AG04450 (cell line): ENCODE measurements at regions not wholly inside any gene's neighbourhood (a gene's known extent, or its start where the extent isn't known, plus 50 kb on each side); places are given as distances from the start of the nearest gene placed in this dataset.

Experiments used
- CTCF ChIA-PET: fragments of 300-600, 350-600 bp; formaldehyde crosslinking; extraction: SDS; loops from one replicate; lab custom pipeline; 2022; ENCODE audit warnings: antibody characterized with exemption, inconsistent platforms; lab: Charles Lee
- POLR2A ChIA-PET: fragments of 350-600 bp; formaldehyde crosslinking; extraction: SDS; loops from one replicate; lab custom pipeline; 2021; ENCODE audit warnings: antibody characterized with exemption, inconsistent platforms; lab: Yijun Ruan, JAX
- DNase-seq: peaks from one replicate; pipeline ENCODE4 v3.0.0-alpha.2; 2011; ENCODE audit warnings: low read depth, low spot score
- H3K27ac ChIP-seq: one replicate; pipeline ENCODE4 v1.5.1; 2012; ENCODE audit warnings: low read depth, low read length, control low read depth
- H3K27me3 ChIP-seq: one replicate; pipeline ENCODE4 v1.6.0; 2012; ENCODE audit warnings: low read length; ENCODE audit not compliant: control insufficient read depth, insufficient read depth
- H3K4me3 ChIP-seq: 2 replicates; pipeline ENCODE4 v1.5.1; 2011; ENCODE audit warnings: mild to moderate bottlenecking, low read depth, low read length, control low read depth
- H3K9me3 ChIP-seq: 2 replicates; pipeline ENCODE4 v1.5.1; 2012; ENCODE audit warnings: low read length; ENCODE audit not compliant: control insufficient read depth, insufficient read depth
- TF ChIP-seq, protein P1 (sequence below): IDR thresholded peaks from 2 replicates; pipeline ENCODE4 v1.5.1; 2011; ENCODE audit warnings: low read depth, low read length, control low read depth, inconsistent platforms

DNA sequence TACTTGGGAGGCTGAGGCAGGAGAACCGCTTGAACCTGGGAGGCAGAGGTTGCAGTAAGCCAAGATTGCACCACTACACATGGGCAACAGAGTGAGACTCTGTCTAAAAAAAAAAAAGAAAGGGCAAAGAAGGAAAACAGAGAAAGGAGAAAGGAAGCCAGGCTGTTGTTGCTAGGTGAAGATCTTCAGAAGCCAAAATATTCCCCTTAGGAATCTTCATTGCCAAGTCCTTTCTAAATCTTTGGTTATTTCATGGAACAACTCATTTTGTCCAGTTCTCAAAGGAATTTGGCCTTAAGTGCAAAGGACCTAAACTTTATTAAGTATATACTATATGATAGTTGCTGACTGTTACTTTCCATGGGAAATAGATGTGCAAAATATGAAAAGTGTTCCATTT lies 59.2 kb upstream of the OSBPL11 start:
- ChIA-PET POLR2A (no interaction called here), CTCF (no interaction called here)
- Histone ChIP-seq H3K4me3 (no peak overlapping the region), H3K27me3 (peaks cover 3% of the 10 kb centered on the region), H3K9me3 (no peaks in the 10 kb centered on the region), H3K27ac (no peak overlapping the region)
- TF ChIP-seq, protein P1, sequence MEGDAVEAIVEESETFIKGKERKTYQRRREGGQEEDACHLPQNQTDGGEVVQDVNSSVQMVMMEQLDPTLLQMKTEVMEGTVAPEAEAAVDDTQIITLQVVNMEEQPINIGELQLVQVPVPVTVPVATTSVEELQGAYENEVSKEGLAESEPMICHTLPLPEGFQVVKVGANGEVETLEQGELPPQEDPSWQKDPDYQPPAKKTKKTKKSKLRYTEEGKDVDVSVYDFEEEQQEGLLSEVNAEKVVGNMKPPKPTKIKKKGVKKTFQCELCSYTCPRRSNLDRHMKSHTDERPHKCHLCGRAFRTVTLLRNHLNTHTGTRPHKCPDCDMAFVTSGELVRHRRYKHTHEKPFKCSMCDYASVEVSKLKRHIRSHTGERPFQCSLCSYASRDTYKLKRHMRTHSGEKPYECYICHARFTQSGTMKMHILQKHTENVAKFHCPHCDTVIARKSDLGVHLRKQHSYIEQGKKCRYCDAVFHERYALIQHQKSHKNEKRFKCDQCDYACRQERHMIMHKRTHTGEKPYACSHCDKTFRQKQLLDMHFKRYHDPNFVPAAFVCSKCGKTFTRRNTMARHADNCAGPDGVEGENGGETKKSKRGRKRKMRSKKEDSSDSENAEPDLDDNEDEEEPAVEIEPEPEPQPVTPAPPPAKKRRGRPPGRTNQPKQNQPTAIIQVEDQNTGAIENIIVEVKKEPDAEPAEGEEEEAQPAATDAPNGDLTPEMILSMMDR, result no peak
- DNase-seq, result no peak

DNA sequence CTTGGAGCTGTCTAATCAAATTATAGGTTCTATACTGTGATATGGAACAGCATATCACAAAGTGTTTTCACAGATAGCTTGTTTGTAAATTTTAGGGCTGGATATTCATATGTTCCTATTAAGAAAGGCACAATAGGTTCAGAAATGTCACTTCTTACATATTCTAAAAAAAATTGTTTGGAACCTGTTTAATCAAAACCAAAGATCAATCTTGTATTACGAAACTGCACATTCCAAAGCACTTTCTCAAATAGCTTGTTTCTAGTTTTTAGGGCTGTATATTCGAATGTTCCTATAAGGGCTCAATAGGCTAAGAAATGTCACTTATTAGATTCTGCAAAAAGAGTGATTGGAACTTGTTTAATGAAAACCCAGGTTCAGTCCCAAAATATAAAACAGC lies 67.4 kb upstream of the OSBPL11 start:
- POLR2A ChIA-PET, result no interaction called here
- CTCF ChIA-PET, result no interaction called here
- TF ChIP-seq, protein P1, result no peak
- H3K27me3 ChIP-seq, result no peaks in the 10 kb centered on the region
- no peaks in the 10 kb centered on the region for H3K9me3 ChIP-seq
- DNase-seq, result no peak
- no peak overlapping the region for H3K4me3 ChIP-seq
- no peak overlapping the region for H3K27ac ChIP-seq

DNA sequence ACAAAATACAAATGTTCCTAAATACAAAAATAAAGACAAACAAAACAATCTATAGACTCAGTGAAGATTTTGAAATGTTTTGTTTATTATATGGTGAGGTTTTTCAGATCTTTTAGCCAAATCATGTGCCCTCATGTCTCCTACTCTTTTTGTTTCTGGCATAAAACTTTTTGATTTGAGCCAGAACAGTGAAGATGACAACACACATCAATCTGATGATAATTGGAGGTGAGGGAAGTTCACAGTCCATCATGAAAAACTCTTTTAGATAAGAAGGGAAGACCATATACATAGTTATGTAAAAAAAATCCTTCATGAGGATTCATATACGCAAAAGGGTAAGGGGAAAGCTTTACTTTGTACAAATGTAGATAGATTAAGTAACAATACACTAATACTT lies 75.1 kb upstream of the OSBPL11 start:
- CTCF ChIA-PET, result no interaction called here
- Histone ChIP-seq H3K9me3 (peaks cover 3% of the 10 kb centered on the region; the same call in 1 of the 2 replicates), H3K27me3 (no peaks in the 10 kb centered on the region), H3K27ac (no peak overlapping the region), H3K4me3 (no peak overlapping the region)
- TF ChIP-seq, protein P1, result no peak
- no peak for DNase-seq
- POLR2A ChIA-PET, result no interaction called here

DNA sequence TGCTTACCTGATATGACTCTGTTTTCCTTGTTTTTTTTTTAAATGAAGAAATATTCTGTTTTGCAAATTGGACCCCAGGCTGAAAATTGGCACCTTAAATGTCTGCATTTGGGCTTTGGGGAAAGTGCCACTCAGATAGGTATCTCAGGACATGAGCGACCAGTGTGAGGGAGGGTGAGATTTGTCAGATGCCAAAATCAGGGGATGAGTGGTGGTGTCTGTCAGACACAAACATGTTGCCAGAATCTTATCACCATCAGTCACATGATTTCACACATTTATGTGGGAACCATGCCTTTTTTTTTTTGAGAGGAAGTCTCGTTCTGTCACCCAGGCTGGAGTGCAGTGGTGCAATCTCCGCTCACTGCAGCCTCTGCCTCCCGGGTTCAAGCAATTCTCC lies 75.6 kb upstream of the OSBPL11 start:
- TF ChIP-seq, protein P1, result no peak
- Histone ChIP-seq H3K9me3 (peaks cover 3% of the 10 kb centered on the region; the same call in 1 of the 2 replicates), H3K27ac (no peak overlapping the region), H3K27me3 (no peaks in the 10 kb centered on the region), H3K4me3 (no peak overlapping the region)
- POLR2A ChIA-PET, result no interaction called here
- DNase-seq, result no peak
- CTCF ChIA-PET, result no interaction called here

DNA sequence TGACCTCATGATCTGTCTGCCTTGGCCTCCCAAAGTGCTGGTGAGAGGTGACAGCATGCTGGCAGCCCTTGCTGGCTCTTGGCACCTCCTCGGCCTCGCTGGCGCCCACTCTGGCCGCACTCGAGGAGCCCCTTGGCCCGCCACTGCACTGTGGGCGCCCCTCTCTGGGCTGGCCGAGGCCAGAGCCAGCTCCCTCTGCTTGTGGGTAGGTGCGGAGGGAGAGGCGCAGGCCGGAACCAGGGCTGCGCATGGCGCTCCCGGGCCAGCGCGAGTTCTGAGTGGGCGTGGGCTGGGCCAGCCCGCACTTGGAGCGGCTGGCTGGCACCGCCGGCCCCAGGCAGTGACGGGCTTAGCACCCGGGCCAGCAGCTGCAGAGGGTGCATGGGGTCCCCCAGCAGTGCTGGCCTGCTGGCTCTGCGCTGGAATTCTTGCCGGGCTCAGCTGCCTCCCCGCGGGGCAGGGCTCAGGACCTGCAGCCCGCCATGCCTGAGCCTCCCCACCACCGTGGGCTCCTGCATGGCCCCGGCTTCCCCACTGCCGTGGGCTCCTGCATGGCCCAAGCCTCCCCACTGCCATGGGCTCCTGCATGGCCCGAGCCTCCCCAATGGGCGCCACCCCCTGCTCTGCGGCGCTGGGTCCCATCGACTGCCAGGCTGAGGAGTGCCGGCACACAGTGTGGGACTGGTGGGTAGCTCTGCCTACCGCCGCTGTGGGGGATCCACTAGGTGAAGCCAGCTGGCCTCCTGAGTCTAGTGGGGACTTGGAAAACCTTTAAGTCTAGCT lies 76.4 kb upstream of the OSBPL11 start:
- TF ChIP-seq, protein P1, result no peak
- CTCF ChIA-PET, result no interaction called here
- Histone ChIP-seq H3K4me3 (no peak overlapping the region), H3K27me3 (no peaks in the 10 kb centered on the region), H3K27ac (no peak overlapping the region), H3K9me3 (peaks cover 3% of the 10 kb centered on the region; the same call in 1 of the 2 replicates)
- POLR2A ChIA-PET, result no interaction called here
- no peak for DNase-seq
